ENCODE measurements at regions not wholly inside any gene's neighbourhood (a gene's known extent, or its start where the extent isn't known, plus 50 kb on each side); places are given as distances from the start of the nearest gene placed in this dataset.
A peak's percentile ranks its signal among the peaks of the same experiment; 100 is the strongest.

GRCh38 chr21:23789864-23790263 is 1817.4 kb downstream of the MRPL39 start:
- peaks cover 4% of the 10 kb centered on the region for H3K9me3 Mint-ChIP-seq

GRCh38 chr21:23780326-23780725 is 1827.0 kb downstream of the MRPL39 start:
- H3K4me1 Mint-ChIP-seq, result no peaks in the 10 kb centered on the region
- no peak for ATAC-seq
- H3K36me3 Mint-ChIP-seq, result no peaks in the 10 kb centered on the region
- H3K9me3 Mint-ChIP-seq, result no peaks in the 10 kb centered on the region
- H3K27ac Mint-ChIP-seq, result no peak overlapping the region
- H3K27me3 Mint-ChIP-seq, result no peaks in the 10 kb centered on the region
- H3K4me3 Mint-ChIP-seq, result no peak overlapping the region

More at GRCh38 chr21:23789864-23790263, 1817.4 kb downstream of the MRPL39 start:
- H3K27me3 Mint-ChIP-seq, result no peaks in the 10 kb centered on the region
- no peak for ATAC-seq
- no peaks in the 10 kb centered on the region for H3K36me3 Mint-ChIP-seq
- no peaks in the 10 kb centered on the region for H3K4me1 Mint-ChIP-seq
- H3K27ac Mint-ChIP-seq, result no peak overlapping the region
- H3K4me3 Mint-ChIP-seq, result no peak overlapping the region

GRCh38 chr21:23743821-23744220 is 1863.5 kb downstream of the MRPL39 start:
- Mint-ChIP-seq H3K9me3 (peaks cover 7% of the 10 kb centered on the region), H3K4me1 (no peaks in the 10 kb centered on the region), H3K4me3 (no peak overlapping the region), H3K36me3 (no peaks in the 10 kb centered on the region), H3K27ac (no peak overlapping the region), H3K27me3 (peaks cover 9% of the 10 kb centered on the region)
- no peak for ATAC-seq

- Mint-ChIP-seq H3K27ac (no peak overlapping the region), H3K36me3 (no peaks in the 10 kb centered on the region), H3K4me1 (no peaks in the 10 kb centered on the region), H3K9me3 (no peaks in the 10 kb centered on the region), H3K4me3 (no peak overlapping the region), H3K27me3 (peaks cover 9% of the 10 kb centered on the region)
- no peak for ATAC-seq
These were observed 1866.8 kb downstream of the MRPL39 start for GRCh38 chr21:23740463-23740862.

DNA sequence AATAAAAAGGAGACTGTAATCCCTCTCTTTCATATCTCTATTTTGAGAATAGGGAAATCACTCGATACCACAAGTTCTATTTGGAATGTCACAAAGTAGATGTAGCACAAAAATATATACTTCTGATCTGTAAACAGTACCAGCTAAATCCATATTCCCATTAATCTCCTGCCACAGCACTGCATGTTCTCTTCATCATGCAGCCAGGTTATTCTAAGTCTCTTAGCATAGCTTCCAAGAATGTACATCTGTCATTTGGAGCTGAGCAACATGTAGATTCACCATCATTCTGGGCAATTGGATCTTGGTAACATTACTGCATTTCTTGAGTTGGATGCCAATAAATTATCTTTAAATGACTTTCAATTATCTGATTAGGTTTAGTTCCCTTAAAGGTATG is 1874.5 kb downstream of the MRPL39 start:
- H3K27ac Mint-ChIP-seq, result no peak overlapping the region
- no peaks in the 10 kb centered on the region for H3K9me3 Mint-ChIP-seq
- no peaks in the 10 kb centered on the region for H3K4me1 Mint-ChIP-seq
- no peak overlapping the region for H3K4me3 Mint-ChIP-seq
- H3K36me3 Mint-ChIP-seq, result no peaks in the 10 kb centered on the region
- no peak for ATAC-seq
- H3K27me3 Mint-ChIP-seq, result peaks cover 15% of the 10 kb centered on the region

- Mint-ChIP-seq H3K9me3 (no peaks in the 10 kb centered on the region), H3K36me3 (no peaks in the 10 kb centered on the region), H3K4me1 (no peaks in the 10 kb centered on the region), H3K4me3 (no peak overlapping the region), H3K27ac (no peak overlapping the region), H3K27me3 (peaks cover 7% of the 10 kb centered on the region)
- ATAC-seq, result no peak
These were observed 1878.0 kb downstream of the MRPL39 start for GRCh38 chr21:23729331-23729730.

DNA sequence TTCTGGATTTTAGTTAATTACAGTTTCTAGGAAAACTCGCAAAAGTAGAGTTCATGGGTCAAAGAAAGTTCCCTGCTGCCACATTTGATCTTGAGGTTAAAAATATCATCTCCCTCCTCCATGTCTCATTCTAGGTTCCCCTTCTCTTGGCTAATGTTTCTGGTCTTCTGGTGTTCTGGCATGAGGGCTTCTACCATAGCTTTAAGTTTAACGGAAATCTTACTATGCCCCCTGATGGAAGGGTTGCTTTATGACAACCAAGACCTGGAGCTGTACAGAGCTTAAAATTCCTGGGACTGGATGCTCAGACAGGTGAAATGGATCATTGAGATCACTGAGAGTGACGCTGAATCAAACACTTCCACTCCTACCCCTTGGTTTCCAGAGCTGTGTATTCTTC is 1881.7 kb downstream of the MRPL39 start:
- ATAC-seq, result no peak
- no peaks in the 10 kb centered on the region for H3K4me1 Mint-ChIP-seq
- H3K4me3 Mint-ChIP-seq, result no peak overlapping the region
- H3K9me3 Mint-ChIP-seq, result no peaks in the 10 kb centered on the region
- no peaks in the 10 kb centered on the region for H3K27me3 Mint-ChIP-seq
- H3K27ac Mint-ChIP-seq, result no peak overlapping the region
- H3K36me3 Mint-ChIP-seq, result no peaks in the 10 kb centered on the region

DNA sequence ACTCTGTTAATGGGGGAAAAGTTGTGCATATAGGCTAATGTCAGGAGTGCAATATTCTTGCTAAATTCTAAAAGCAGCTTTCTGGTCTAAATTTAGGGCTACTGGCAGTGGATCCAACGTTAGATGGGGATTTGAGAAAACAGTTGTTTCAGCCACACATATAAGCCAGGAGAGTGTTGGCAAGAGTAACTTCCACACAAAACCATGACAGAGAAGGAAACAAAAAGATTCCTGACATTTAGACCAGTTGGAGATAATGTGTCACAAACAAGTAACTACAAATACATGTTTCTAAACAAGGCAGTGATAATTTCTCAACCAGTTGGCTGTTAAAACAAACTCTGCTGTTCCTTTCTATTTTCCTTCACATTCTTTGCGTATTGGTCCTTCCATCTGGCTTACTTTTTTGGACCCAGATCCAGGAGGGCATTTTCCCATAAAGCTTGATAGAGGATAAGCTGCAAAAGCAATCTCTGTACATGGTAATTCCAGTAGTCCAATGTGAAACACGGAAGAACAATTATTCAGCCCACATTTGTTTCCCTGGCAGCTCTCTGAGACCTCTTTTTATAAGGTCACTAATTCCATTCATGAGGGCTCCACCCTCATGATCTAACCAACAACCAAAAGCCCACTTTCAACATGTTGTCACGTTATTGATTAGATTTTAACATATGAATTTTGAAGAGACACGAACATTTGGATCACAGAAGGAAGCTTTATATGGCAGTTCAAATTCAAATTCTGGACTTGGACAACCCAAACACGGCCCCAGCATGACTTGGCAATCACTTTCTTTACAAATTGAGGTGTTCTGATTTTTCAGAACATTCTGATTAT is 1888.6 kb downstream of the MRPL39 start:
- ATAC-seq, result no peak

DNA sequence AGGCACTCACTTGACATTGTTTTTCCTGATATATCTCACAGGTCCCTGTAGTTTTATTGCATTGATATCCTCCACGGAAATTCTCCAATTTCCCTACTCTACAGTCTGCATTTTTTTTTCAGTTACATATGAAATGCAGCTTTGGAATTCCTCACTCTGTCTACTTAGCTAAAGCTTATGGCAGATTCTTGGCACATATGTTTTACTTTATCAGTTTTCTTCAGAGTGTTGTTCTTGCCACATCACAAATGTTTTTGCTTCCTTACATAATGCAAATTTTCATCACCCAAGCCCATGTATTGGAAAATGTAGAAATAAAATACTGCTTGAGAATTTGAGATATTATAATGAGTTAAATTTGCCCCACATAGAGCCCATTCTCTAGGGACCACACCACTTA is 1895.1 kb downstream of the MRPL39 start:
- Mint-ChIP-seq H3K4me1 (no peaks in the 10 kb centered on the region), H3K27ac (no peak overlapping the region), H3K27me3 (peaks cover 11% of the 10 kb centered on the region), H3K36me3 (no peaks in the 10 kb centered on the region), H3K4me3 (no peak overlapping the region), H3K9me3 (peaks cover 4% of the 10 kb centered on the region)
- ATAC-seq, result no peak

More for the DNA sequence above, 1888.6 kb downstream of the MRPL39 start:
- Mint-ChIP-seq H3K36me3 (no peaks in the 10 kb centered on the region), H3K27ac (no peak overlapping the region), H3K4me3 (no peak overlapping the region), H3K9me3 (peaks cover 4% of the 10 kb centered on the region), H3K4me1 (no peaks in the 10 kb centered on the region), H3K27me3 (peaks cover 11% of the 10 kb centered on the region)

GRCh38 chr21:23706431-23706830 is 1900.8 kb downstream of the MRPL39 start:
- no peak overlapping the region for H3K4me3 Mint-ChIP-seq
- no peak overlapping the region for H3K27ac Mint-ChIP-seq
- no peaks in the 10 kb centered on the region for H3K9me3 Mint-ChIP-seq
- H3K4me1 Mint-ChIP-seq, result no peaks in the 10 kb centered on the region
- H3K36me3 Mint-ChIP-seq, result no peaks in the 10 kb centered on the region
- H3K27me3 Mint-ChIP-seq, result peaks cover 14% of the 10 kb centered on the region
- ATAC-seq, result no peak

DNA sequence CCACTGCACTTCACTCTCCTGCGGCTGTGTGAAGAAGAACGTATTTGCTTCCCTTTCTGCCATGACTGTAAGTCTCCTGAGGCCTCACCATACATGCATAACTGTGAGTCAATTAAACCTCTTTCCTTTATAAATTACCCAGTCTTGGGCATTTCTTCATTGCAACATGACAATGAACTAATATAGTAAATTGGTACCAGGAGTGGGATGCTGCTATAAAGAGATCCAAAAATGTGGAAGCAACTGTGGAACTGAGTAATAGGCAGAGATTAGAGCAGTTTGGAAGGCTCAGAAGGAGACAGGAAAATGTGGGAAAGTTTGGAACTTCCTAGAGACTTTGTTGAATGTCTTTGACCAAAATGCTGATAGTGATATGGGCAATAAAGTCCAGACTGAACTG is 1907.9 kb downstream of the MRPL39 start:
- Mint-ChIP-seq H3K4me1 (no peaks in the 10 kb centered on the region), H3K9me3 (peaks cover 9% of the 10 kb centered on the region), H3K27me3 (peaks cover 14% of the 10 kb centered on the region), H3K27ac (no peak overlapping the region), H3K36me3 (no peaks in the 10 kb centered on the region), H3K4me3 (no peak overlapping the region)
- no peak for ATAC-seq

DNA sequence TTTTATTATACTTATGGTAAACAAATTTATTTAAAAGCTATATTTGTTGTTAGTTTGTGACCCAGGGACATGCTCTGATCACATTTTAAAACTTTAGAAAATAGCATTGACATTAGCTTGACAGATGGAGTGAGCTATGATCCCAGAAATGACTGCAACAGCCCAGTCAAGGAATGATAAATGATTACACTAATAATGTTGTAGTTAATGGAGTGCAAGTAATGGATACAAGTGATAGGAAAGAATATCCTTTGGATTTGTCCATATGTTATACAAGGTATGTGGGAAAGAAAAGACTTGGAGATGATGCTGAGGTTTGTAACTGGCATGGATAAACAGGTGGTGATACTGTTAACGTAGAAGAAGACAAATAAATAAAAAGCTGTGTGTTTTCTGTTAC is 1908.7 kb downstream of the MRPL39 start:
- H3K4me1 Mint-ChIP-seq, result no peaks in the 10 kb centered on the region
- no peaks in the 10 kb centered on the region for H3K36me3 Mint-ChIP-seq
- ATAC-seq, result no peak
- H3K4me3 Mint-ChIP-seq, result no peak overlapping the region
- peaks cover 9% of the 10 kb centered on the region for H3K27me3 Mint-ChIP-seq
- H3K9me3 Mint-ChIP-seq, result peaks cover 9% of the 10 kb centered on the region
- no peak overlapping the region for H3K27ac Mint-ChIP-seq

DNA sequence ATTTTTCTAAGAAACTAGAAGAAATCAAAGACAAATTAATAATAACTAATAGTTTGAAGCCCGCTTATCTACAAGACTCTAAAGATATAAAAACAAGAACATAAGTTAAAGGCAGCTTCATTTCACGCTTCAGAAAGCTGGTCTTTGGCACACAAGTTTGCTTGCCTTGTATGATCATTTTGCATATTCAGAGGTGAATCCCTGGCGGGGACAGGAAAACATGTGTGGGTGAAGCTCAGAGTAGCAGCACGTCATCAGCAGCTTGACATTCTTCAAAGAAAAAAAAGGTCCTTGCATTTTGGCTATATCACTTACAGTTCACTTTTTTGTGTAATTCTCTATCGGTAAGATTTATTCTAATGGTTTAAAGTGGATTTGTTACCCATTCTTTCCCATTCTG is 1911.8 kb downstream of the MRPL39 start:
- Mint-ChIP-seq H3K27ac (no peak overlapping the region), H3K4me3 (no peak overlapping the region)

DNA sequence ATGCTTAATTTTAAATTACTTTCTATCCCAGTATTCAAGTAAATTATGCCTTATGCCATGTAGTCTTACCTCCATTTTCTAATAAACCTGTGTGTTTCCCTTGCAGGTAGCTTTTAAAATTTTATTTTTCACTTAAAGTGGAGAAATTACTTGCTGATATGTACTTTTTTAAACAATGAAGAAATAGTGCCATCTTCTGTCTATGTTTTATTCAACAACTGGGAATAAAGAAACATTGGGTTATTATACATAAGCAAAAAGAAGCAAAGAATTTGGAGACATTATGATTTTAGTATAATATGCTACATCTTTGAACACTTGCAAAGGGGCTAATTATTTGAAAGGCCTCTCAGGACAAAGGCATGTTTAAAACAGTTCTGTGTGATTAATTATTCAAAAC is 1912.9 kb downstream of the MRPL39 start:
- Mint-ChIP-seq H3K4me3 (no peak overlapping the region), H3K36me3 (no peaks in the 10 kb centered on the region), H3K9me3 (peaks cover 2% of the 10 kb centered on the region), H3K27ac (no peak overlapping the region), H3K4me1 (no peaks in the 10 kb centered on the region), H3K27me3 (no peaks in the 10 kb centered on the region)
- no peak for ATAC-seq

More for the DNA sequence above, 1911.8 kb downstream of the MRPL39 start:
- peak; percentile 78 for ATAC-seq
- Mint-ChIP-seq H3K27me3 (no peaks in the 10 kb centered on the region), H3K4me1 (no peaks in the 10 kb centered on the region), H3K9me3 (peaks cover 9% of the 10 kb centered on the region), H3K36me3 (no peaks in the 10 kb centered on the region)

GRCh38 chr21:23690316-23690715 is 1917.0 kb downstream of the MRPL39 start:
- Mint-ChIP-seq H3K9me3 (no peaks in the 10 kb centered on the region), H3K36me3 (no peaks in the 10 kb centered on the region), H3K27ac (no peak overlapping the region), H3K4me1 (no peaks in the 10 kb centered on the region), H3K27me3 (peaks cover 8% of the 10 kb centered on the region), H3K4me3 (no peak overlapping the region)
- no peak for ATAC-seq

DNA sequence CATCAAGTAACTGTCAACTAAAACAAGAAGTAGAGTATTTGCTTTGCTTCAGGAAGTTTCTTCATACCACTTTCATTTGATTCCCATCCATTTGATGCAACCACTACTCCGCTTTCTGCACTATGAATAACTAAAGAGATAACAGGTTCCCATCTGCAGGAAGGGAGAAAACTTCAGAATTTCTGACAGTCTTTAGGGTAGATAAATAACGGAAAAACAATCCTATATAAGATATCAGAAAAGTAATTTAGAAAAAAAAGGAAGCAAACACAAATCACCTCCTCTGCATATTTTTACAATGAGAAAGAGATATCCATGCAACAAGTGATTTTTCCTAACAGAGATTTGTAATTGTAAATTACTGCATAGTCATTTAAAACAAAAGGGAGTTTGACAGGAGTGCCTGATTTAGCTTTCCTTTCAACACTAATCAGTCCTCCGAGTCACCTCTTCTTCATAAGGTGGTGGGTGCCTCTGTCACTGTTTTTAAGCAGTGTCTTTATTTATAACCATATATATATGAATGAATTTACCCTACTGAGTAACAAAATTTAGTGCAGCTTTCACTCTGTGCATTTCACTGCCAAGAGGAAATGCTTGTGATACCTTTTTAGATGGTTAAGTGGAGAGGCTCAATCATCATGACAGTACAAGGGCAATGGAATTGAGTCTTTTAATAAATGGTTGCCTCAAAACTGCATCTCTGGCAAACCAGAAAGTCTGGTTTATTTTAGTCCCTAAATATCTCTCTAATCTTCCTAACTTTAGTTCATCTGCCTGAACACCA is 1920.4 kb downstream of the MRPL39 start:
- no peaks in the 10 kb centered on the region for H3K9me3 Mint-ChIP-seq
- H3K4me3 Mint-ChIP-seq, result no peak overlapping the region
- no peak overlapping the region for H3K27ac Mint-ChIP-seq
- no peaks in the 10 kb centered on the region for H3K4me1 Mint-ChIP-seq
- H3K36me3 Mint-ChIP-seq, result no peaks in the 10 kb centered on the region
- no peak for ATAC-seq
- peaks cover 8% of the 10 kb centered on the region for H3K27me3 Mint-ChIP-seq
